DOHH2 (cell line): ENCODE measurements at regions not wholly inside any gene's neighbourhood (a gene's known extent, or its start where the extent isn't known, plus 50 kb on each side); places are given as distances from the start of the nearest gene placed in this dataset.

Experiments used
- EZH2phosphoT487 ChIP-seq: fragments of 200-600 bp; sonication (generic); IDR thresholded peaks from 2 replicates; pipeline ENCODE4 v1.6.1; 2017; ENCODE audit warnings: borderline replicate concordance, mild to moderate bottlenecking, antibody characterized with exemption, low read length, moderate library complexity, mixed read lengths
- TF ChIP-seq, protein P1 (sequence below): fragments of 200-600 bp; sonication (generic); IDR thresholded peaks from one replicate; pipeline ENCODE4 v1.5.1; 2014; ENCODE audit warnings: antibody characterized with exemption, mild to moderate bottlenecking, low read depth, low read length; ENCODE audit not compliant: poor library complexity, severe bottlenecking

DNA sequence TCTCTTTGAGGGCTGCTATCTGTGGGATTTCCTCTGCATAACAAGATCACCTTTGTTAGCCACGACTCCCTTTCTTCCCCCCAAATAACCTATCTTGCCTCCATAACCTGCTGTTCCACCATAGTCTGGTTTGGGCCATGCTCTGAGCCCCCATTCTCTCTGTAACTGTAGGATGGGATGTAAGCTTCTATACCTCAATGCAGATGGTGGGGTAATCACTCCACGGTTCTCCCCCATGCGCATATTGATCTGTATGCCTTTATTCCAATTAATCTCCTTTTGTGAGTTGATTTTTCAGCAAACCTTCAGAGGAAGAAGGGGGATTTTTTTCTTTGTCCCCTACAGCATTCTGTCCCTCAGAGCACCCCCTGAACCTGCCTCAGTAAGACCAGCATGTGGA is 170.1 kb upstream of the IRF2BP2 start:
- TF ChIP-seq, protein P1, sequence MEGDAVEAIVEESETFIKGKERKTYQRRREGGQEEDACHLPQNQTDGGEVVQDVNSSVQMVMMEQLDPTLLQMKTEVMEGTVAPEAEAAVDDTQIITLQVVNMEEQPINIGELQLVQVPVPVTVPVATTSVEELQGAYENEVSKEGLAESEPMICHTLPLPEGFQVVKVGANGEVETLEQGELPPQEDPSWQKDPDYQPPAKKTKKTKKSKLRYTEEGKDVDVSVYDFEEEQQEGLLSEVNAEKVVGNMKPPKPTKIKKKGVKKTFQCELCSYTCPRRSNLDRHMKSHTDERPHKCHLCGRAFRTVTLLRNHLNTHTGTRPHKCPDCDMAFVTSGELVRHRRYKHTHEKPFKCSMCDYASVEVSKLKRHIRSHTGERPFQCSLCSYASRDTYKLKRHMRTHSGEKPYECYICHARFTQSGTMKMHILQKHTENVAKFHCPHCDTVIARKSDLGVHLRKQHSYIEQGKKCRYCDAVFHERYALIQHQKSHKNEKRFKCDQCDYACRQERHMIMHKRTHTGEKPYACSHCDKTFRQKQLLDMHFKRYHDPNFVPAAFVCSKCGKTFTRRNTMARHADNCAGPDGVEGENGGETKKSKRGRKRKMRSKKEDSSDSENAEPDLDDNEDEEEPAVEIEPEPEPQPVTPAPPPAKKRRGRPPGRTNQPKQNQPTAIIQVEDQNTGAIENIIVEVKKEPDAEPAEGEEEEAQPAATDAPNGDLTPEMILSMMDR, result no peak
- TF ChIP-seq EZH2phosphoT487, result no peak
